ENCODE measurements at regions not wholly inside any gene's neighbourhood (a gene's known extent, or its start where the extent isn't known, plus 50 kb on each side); places are given as distances from the start of the nearest gene placed in this dataset.

DNA sequence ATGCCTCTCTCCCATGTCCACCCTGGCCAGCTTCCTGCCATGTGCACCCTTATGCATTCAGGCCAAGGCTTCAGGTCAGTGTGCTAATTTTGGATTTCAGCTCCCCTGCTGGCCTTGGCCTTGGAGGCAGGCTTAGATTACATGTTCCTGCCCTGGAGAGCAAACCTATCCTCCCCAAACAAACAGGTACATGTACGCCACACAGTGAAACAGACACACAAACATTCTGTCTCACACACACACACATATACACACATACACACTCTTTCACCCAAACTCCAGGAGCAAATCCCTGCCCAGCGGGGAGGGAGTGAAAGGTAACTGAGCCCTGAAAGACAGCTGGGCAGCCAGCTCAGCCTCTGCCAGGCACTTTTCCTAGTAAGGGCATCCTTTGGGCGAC lies 62.7 kb upstream of the ARHGAP36 start:
- no peak overlapping the region for H3K4me3 ChIP-seq (replicated peaks; ENCODE audit: low read depth, low read length)
- DNase-seq (ENCODE audit: low read depth), result no peak
- TF ChIP-seq, protein P1, sequence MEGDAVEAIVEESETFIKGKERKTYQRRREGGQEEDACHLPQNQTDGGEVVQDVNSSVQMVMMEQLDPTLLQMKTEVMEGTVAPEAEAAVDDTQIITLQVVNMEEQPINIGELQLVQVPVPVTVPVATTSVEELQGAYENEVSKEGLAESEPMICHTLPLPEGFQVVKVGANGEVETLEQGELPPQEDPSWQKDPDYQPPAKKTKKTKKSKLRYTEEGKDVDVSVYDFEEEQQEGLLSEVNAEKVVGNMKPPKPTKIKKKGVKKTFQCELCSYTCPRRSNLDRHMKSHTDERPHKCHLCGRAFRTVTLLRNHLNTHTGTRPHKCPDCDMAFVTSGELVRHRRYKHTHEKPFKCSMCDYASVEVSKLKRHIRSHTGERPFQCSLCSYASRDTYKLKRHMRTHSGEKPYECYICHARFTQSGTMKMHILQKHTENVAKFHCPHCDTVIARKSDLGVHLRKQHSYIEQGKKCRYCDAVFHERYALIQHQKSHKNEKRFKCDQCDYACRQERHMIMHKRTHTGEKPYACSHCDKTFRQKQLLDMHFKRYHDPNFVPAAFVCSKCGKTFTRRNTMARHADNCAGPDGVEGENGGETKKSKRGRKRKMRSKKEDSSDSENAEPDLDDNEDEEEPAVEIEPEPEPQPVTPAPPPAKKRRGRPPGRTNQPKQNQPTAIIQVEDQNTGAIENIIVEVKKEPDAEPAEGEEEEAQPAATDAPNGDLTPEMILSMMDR (IDR thresholded peaks at IDR 0.05; ENCODE audit: low read length, missing control alignments), result no peak

DNA sequence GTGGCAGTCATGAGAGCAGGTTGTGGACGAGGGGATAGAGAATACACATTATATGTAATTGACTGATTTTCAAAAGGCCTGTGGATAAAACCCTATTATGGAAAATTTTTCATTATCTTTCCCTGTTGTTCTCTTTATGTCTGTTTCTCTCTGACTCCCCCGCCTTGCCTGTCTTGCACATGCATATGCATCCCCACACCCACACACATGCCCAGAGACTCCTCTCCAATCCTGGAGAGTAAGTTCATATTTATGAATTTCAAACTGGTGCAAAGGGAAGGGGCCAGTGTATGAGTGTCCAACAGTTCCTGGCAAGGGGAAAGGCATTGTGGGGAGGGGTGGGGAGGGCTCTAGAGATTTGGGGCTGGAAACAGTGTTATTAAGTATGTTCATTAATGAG lies 60.8 kb upstream of the ARHGAP36 start:
- H3K4me3 ChIP-seq (replicated peaks; ENCODE audit: low read depth, low read length), result no peak overlapping the region
- TF ChIP-seq, protein P1 (IDR thresholded peaks at IDR 0.05; ENCODE audit: low read length, missing control alignments), result no peak
- DNase-seq (ENCODE audit: low read depth), result no peak

DNA sequence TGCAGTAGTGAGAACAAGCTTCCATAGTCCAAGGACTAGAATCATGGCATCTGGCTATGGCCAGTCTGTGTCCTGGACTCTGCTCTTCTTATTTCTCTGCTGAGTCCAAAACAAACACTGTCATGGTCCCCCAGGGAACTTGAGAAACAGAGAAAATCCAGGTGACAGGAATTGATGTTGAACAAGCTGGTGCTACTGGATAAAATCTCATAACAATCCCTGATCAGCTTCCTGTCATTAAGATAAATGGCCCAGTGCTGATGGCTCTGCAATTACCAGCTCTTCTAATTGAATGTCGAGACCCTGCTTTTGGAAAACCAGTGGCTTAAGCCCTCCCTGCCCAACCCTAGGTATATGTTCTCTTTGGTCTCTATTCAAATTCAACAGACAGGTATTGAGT lies 58.8 kb upstream of the ARHGAP36 start:
- DNase-seq (ENCODE audit: low read depth), result no peak
- TF ChIP-seq, protein P1 (IDR thresholded peaks at IDR 0.05; ENCODE audit: low read length, missing control alignments), result no peak

More for the DNA sequence above, 58.8 kb upstream of the ARHGAP36 start:
- H3K4me3 ChIP-seq (replicated peaks; ENCODE audit: low read depth, low read length), result no peak overlapping the region

All from fibroblast of pulmonary artery (primary cell).